ENCODE measurements at regions not wholly inside any gene's neighbourhood (a gene's known extent, or its start where the extent isn't known, plus 50 kb on each side); places are given as distances from the start of the nearest gene placed in this dataset.

GRCh38 chr14:98707522-98707921 lies 564.5 kb downstream of the BCL11B start:
- DNase-seq: no peak

GRCh38 chr14:98708555-98708954 lies 563.4 kb downstream of the BCL11B start:
- DNase-seq: no peak

GRCh38 chr14:98711453-98711852 lies 560.5 kb downstream of the BCL11B start:
- no peak for DNase-seq

- DNase-seq: no peak
These were observed 557.2 kb downstream of the BCL11B start for GRCh38 chr14:98714626-98715425.

GRCh38 chr14:98716133-98716532 lies 555.9 kb downstream of the BCL11B start:
- no peak for DNase-seq

- no peak for DNase-seq
These were observed 550.9 kb downstream of the BCL11B start for GRCh38 chr14:98721061-98721460.

GRCh38 chr14:98724734-98725133 lies 547.3 kb downstream of the BCL11B start:
- DNase-seq: no peak

GRCh38 chr14:98725191-98725590 lies 546.8 kb downstream of the BCL11B start:
- no peak for DNase-seq

GRCh38 chr14:98725676-98726075 lies 546.3 kb downstream of the BCL11B start:
- DNase-seq: no peak

- no peak for DNase-seq
These were observed 545.2 kb downstream of the BCL11B start for GRCh38 chr14:98726585-98727405.

- DNase-seq: no peak
These were observed 544.0 kb downstream of the BCL11B start for GRCh38 chr14:98728024-98728423.

GRCh38 chr14:98728836-98729235 lies 543.2 kb downstream of the BCL11B start:
- no peak for DNase-seq

- DNase-seq: no peak
These were observed 540.7 kb downstream of the BCL11B start for GRCh38 chr14:98731286-98731685.

GRCh38 chr14:98731701-98732100 lies 540.3 kb downstream of the BCL11B start:
- DNase-seq: no peak

- no peak for DNase-seq
These were observed 538.5 kb downstream of the BCL11B start for GRCh38 chr14:98733536-98733935.

- DNase-seq: no peak
These were observed 535.2 kb downstream of the BCL11B start for GRCh38 chr14:98736701-98737338.

GRCh38 chr14:98741523-98741922 lies 530.5 kb downstream of the BCL11B start:
- DNase-seq: no peak

GRCh38 chr14:98742001-98742400 lies 530.0 kb downstream of the BCL11B start:
- no peak for DNase-seq

GRCh38 chr14:98743536-98743935 lies 528.5 kb downstream of the BCL11B start:
- DNase-seq: no peak

- no peak for DNase-seq
These were observed 523.0 kb downstream of the BCL11B start for GRCh38 chr14:98748966-98749365.

- no peak for DNase-seq
These were observed 520.9 kb downstream of the BCL11B start for GRCh38 chr14:98751110-98751509.

GRCh38 chr14:98752660-98753059 lies 519.3 kb downstream of the BCL11B start:
- no peak for DNase-seq

GRCh38 chr14:98754343-98755020 lies 517.5 kb downstream of the BCL11B start:
- no peak for DNase-seq

Measured in COR-L47 (cell line).